ENCODE measurements at regions not wholly inside any gene's neighbourhood (a gene's known extent, or its start where the extent isn't known, plus 50 kb on each side); places are given as distances from the start of the nearest gene placed in this dataset.
"Not testable (repeated sequence)": the region's sequence is repeated elsewhere in the genome, so short reads cannot be mapped to it uniquely, and the experiment has no call there.

GRCh38 chr7:119633812-119634211, 639.2 kb upstream of the KCND2 start:
- not testable (repeated sequence) for TF ChIP-seq CTCF, POLR2AphosphoS5, POLR2A (IDR thresholded peaks at IDR 0.05)
